Thyroid gland (tissue), 4 donors: ENCODE measurements at regions not wholly inside any gene's neighbourhood (a gene's known extent, or its start where the extent isn't known, plus 50 kb on each side); places are given as distances from the start of the nearest gene placed in this dataset.

Source experiments
- DNase-seq, 2 donors: peaks; one replicate each; pipeline ENCODE4 v3.0.0-alpha.2; 2019
- H3K27ac ChIP-seq, 3 donors: fragments of 200-600 bp; sonication (generic); 1 replicate in 2 of 3; 2 replicates in 1 of 3; pipeline ENCODE4 v1.5.1; 2016 to 2019; ENCODE audit warnings: mild to moderate bottlenecking in 1 of 3, moderate library complexity in 1 of 3
- H3K27me3 ChIP-seq: fragments of 200-600 bp; sonication (generic); one replicate; pipeline ENCODE4 v1.5.1; 2019
- H3K36me3 ChIP-seq, 2 donors: fragments of 200-600 bp; sonication (generic); one replicate each; pipeline ENCODE4 v1.5.1; 2016 to 2019
- H3K4me1 ChIP-seq, 2 donors: fragments of 200-600 bp; sonication (generic); one replicate each; pipeline ENCODE4 v1.5.1; 2017 to 2019
- H3K4me3 ChIP-seq, 3 donors: fragments of 200-600 bp; sonication (generic); replicated peaks in 1 of 3; 1 replicate in 2 of 3; 2 replicates in 1 of 3; pipeline ENCODE4 v1.5.1; 2016; ENCODE audit warnings: mild to moderate bottlenecking in 1 of 3
- H3K9me3 ChIP-seq: fragments of 200-600 bp; sonication (generic); one replicate; pipeline ENCODE4 v1.5.1; 2017
- CTCF ChIP-seq, 6 experiments: fragments of 200-600 bp in 3 of 6; fragments of 450-650 bp in 3 of 6; sonication (generic) in 3 of 6; IDR thresholded peaks; one replicate each; pipeline ENCODE4 v1.5.1; 2016 to 2019; ENCODE audit warnings: antibody characterized with exemption in 6 of 6, mild to moderate bottlenecking in 2 of 6, inconsistent platforms in 1 of 6, moderate library complexity in 1 of 6
- POLR2A ChIP-seq, 2 donors: fragments of 450-650 bp; IDR thresholded peaks; one replicate each; pipeline ENCODE4 v1.6.1; 2017; ENCODE audit warnings: antibody characterized with exemption in 2 of 2, mild to moderate bottlenecking in 2 of 2, moderate library complexity in 1 of 2
- WGBS, 2 donors: methylation state at CpG; one replicate each; pipeline ENCODE4 v1.1.5; 2017; 5-methylcytosine and 5-hydroxymethylcytosine counted together
- intact Hi-C: fragments of 100-400 bp; cut with DNase I; formaldehyde crosslinking; loops from one replicate; pipeline ENCODE4 v1.15.1; 2023

GRCh38 chr21:22632176-22632575, 1634.0 kb downstream of the NCAM2 start:
- DNase-seq, result no peak
- no peak overlapping the region for H3K4me3 ChIP-seq
- H3K27ac ChIP-seq, result no peak overlapping the region
- H3K9me3 ChIP-seq, result no peaks in the 10 kb centered on the region
- no peaks in the 10 kb centered on the region for H3K36me3 ChIP-seq
- 47 to 64% methylated on average over 1 of the region's 1 CpG for WGBS, 2 donors
- no peaks in the 10 kb centered on the region for H3K4me1 ChIP-seq
- H3K27me3 ChIP-seq, result no peaks in the 10 kb centered on the region
- TF ChIP-seq POLR2A (IDR thresholded peaks at IDR 0.05), result no peak
- TF ChIP-seq CTCF (IDR thresholded peaks at IDR 0.05), result no peak
- intact Hi-C loops, result no loop called here

- intact Hi-C loops, result no loop called here
- Histone ChIP-seq H3K4me1 (no peaks in the 10 kb centered on the region), H3K4me3 (no peak overlapping the region), H3K9me3 (no peaks in the 10 kb centered on the region), H3K36me3 (no peaks in the 10 kb centered on the region), H3K27me3 (no peaks in the 10 kb centered on the region), H3K27ac (no peak overlapping the region)
- 69 to 78% methylated on average over 3 of the region's 3 CpGs for WGBS, 2 donors
- DNase-seq, result no peak
- TF ChIP-seq CTCF (IDR thresholded peaks at IDR 0.05), result no peak
- TF ChIP-seq POLR2A (IDR thresholded peaks at IDR 0.05), result no peak
Observed at GRCh38 chr21:22649246-22649645, 1651.0 kb downstream of the NCAM2 start.

DNA sequence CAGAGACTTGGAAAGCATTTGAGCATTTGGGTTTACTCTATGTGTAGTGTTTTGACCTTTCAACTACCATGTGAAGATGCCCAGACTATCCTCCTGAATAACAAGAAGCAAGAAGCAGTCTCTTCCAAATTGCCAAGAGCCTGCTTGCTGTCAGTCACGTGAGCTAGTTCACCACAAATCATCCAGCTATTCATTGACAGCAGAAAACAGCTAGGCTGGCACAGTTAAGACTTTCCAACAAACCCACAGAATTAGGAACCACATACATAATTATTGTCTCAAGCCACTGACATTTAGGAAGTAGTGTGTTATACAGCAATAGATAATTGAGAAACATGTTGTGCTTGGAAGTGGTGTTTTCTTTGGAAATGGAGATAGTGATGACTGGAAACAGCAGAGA, 1652.0 kb downstream of the NCAM2 start:
- DNase-seq, result no peak
- 75 to 81% methylated on average over 1 of the region's 1 CpG for WGBS, 2 donors
- no peaks in the 10 kb centered on the region for H3K27me3 ChIP-seq

DNA sequence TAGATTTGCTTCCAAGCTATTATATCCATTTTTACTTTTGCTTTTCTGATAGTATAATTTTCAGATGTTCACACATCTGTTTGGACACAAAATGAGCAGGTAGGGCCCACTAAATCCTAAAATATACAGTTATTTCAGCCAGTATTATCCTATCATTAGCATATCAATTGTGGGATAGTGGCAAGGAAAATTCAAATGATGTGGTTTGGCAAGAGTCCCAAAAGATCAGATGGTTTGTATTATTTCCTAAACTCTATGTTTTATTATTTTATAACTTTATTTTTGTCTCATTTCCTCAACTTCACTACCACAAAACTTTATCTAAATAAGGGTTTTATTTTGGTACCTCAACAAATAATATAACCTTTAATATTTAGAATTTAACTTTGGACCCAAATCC, 1659.6 kb downstream of the NCAM2 start:
- DNase-seq, result no peak
- Histone ChIP-seq H3K4me1 (no peaks in the 10 kb centered on the region), H3K9me3 (no peaks in the 10 kb centered on the region), H3K27me3 (no peaks in the 10 kb centered on the region), H3K4me3 (no peak overlapping the region), H3K27ac (no peak overlapping the region), H3K36me3 (no peaks in the 10 kb centered on the region)
- no peak for TF ChIP-seq CTCF (IDR thresholded peaks at IDR 0.05)
- intact Hi-C loops, result no loop called here

More for the DNA sequence above, 1652.0 kb downstream of the NCAM2 start:
- no peaks in the 10 kb centered on the region for H3K4me1 ChIP-seq
- no peak overlapping the region for H3K4me3 ChIP-seq
- no peak overlapping the region for H3K27ac ChIP-seq
- TF ChIP-seq CTCF (IDR thresholded peaks at IDR 0.05) (no peak), POLR2A (IDR thresholded peaks at IDR 0.05) (no peak)
- no peaks in the 10 kb centered on the region for H3K36me3 ChIP-seq
- H3K9me3 ChIP-seq, result no peaks in the 10 kb centered on the region
- intact Hi-C loops, result no loop called here

DNA sequence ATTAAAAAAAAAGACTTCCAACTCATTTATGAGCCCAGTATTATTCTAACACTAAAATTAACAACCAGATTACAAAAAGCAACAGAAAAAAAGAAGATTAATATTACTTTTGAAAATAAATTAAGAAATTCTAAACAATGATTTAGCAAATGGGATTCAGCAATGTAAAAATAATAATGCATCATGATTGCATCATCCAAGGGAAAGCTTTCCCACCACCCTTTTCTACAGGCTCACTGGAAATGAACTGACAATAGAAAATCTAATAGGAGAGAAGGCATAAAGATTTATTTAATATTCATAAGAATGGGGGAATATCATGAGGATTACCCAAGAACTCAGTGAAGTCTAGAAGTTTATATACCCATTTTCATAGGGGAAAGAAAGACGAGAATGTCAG, 1671.9 kb downstream of the NCAM2 start:
- no peaks in the 10 kb centered on the region for H3K9me3 ChIP-seq
- no peaks in the 10 kb centered on the region for H3K4me1 ChIP-seq
- TF ChIP-seq CTCF (IDR thresholded peaks at IDR 0.05) (no peak), POLR2A (IDR thresholded peaks at IDR 0.05) (no peak)
- no peaks in the 10 kb centered on the region for H3K27me3 ChIP-seq
- no peaks in the 10 kb centered on the region for H3K36me3 ChIP-seq
- no peak overlapping the region for H3K4me3 ChIP-seq
- no peak overlapping the region for H3K27ac ChIP-seq
- intact Hi-C loops, result no loop called here
- WGBS, 2 donors, result 77 to 84% methylated on average over 1 of the region's 1 CpG
- no peak for DNase-seq
